ENCODE measurements at regions not wholly inside any gene's neighbourhood (a gene's known extent, or its start where the extent isn't known, plus 50 kb on each side); places are given as distances from the start of the nearest gene placed in this dataset.
"Not testable (repeated sequence)": the region's sequence is repeated elsewhere in the genome, so short reads cannot be mapped to it uniquely, and the experiment has no call there.

DNA sequence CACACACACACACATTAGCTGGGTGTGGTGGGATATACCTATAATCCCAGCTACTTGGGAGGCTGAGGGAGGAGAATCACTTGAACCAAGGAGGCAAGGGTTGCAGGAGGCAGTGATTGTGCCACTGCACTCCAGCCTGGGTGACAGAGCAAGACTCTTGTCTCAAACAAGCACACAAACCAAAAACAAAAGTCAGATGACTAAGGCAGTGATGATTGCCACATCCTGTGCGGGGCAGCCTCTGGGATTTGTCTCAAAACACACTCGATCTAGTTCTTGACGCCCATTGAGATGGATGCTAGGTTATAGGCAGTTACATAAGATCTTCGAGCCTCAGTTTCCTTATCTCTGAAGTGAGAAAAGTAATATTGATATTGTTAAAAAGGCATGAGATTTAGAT, 57.8 kb upstream of the NBPF8 start:
- not testable (repeated sequence) for H2AFZ ChIP-seq (ENCODE audit: low read depth, low read length); H3K4me3 ChIP-seq (ENCODE audit: low read length); H3K36me3 ChIP-seq (ENCODE audit: insufficient read depth, low read length); H3K9me3 ChIP-seq (ENCODE audit: low read length); H3K4me1 ChIP-seq (ENCODE audit: insufficient read depth, low read length); H3K27me3 ChIP-seq (ENCODE audit: insufficient read depth, low read length)

DNA sequence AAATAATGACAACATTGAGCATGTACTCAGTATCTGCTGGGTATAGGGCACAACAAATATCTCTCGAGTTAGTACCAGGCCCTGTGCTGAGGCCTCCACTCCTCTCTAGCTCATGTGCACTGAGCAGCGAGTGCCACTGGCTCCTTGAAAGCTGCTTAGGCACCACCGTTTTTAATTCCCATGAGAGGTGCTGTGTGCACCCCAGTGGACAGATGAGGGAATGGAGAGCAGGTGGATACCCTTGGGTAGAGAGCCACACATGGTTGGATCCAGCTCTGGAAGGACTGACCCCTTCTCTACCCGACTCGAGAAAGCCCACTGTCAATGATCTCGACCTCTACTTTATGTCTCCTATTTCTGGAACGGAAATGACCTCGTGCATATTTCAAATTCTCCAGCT, 58.7 kb upstream of the NBPF8 start:
- not testable (repeated sequence) for H3K4me1 ChIP-seq (ENCODE audit: insufficient read depth, low read length); H3K27me3 ChIP-seq (ENCODE audit: insufficient read depth, low read length); H3K4me3 ChIP-seq (ENCODE audit: low read length); H3K36me3 ChIP-seq (ENCODE audit: insufficient read depth, low read length); H3K9me3 ChIP-seq (ENCODE audit: low read length); H2AFZ ChIP-seq (ENCODE audit: low read depth, low read length)

- H3K27me3 ChIP-seq (ENCODE audit: insufficient read depth, low read length) = not testable (repeated sequence)
Measured at GRCh38 chr1:120354618-120355184, 60.1 kb upstream of the NBPF8 start.

GRCh38 chr1:120342231-120343073, 72.4 kb upstream of the NBPF8 start:
- not testable (repeated sequence) for H3K27me3 ChIP-seq (ENCODE audit: insufficient read depth, low read length); H2AFZ ChIP-seq (ENCODE audit: low read depth, low read length); H3K4me3 ChIP-seq (ENCODE audit: low read length); H3K9me3 ChIP-seq (ENCODE audit: low read length); H3K36me3 ChIP-seq (ENCODE audit: insufficient read depth, low read length); H3K4me1 ChIP-seq (ENCODE audit: insufficient read depth, low read length)

More at GRCh38 chr1:120354618-120355184, 60.1 kb upstream of the NBPF8 start:
- not testable (repeated sequence) for H3K9me3 ChIP-seq (ENCODE audit: low read length); H3K36me3 ChIP-seq (ENCODE audit: insufficient read depth, low read length); H2AFZ ChIP-seq (ENCODE audit: low read depth, low read length); H3K4me1 ChIP-seq (ENCODE audit: insufficient read depth, low read length)
- H3K4me3 ChIP-seq (ENCODE audit: low read length) = peak overlapping the region; percentile 33

- not testable (repeated sequence) for H3K4me3 ChIP-seq (ENCODE audit: low read length); H3K9me3 ChIP-seq (ENCODE audit: low read length); H2AFZ ChIP-seq (ENCODE audit: low read depth, low read length); H3K27me3 ChIP-seq (ENCODE audit: insufficient read depth, low read length); H3K36me3 ChIP-seq (ENCODE audit: insufficient read depth, low read length); H3K4me1 ChIP-seq (ENCODE audit: insufficient read depth, low read length)
Measured at GRCh38 chr1:120341756-120342155, 73.1 kb upstream of the NBPF8 start.

GRCh38 chr1:120340838-120341751, 73.7 kb upstream of the NBPF8 start:
- H3K36me3 ChIP-seq (ENCODE audit: insufficient read depth, low read length); H3K27me3 ChIP-seq (ENCODE audit: insufficient read depth, low read length); H3K9me3 ChIP-seq (ENCODE audit: low read length); H2AFZ ChIP-seq (ENCODE audit: low read depth, low read length); H3K4me1 ChIP-seq (ENCODE audit: insufficient read depth, low read length): not testable (repeated sequence)
- H3K4me3 ChIP-seq (ENCODE audit: low read length) = peak overlapping the region; percentile 40

GRCh38 chr1:120315738-120316137, 99.1 kb upstream of the NBPF8 start:
- not testable (repeated sequence) for H3K36me3 ChIP-seq (ENCODE audit: insufficient read depth, low read length); H3K4me3 ChIP-seq (ENCODE audit: low read length); H3K27me3 ChIP-seq (ENCODE audit: insufficient read depth, low read length); H3K4me1 ChIP-seq (ENCODE audit: insufficient read depth, low read length); H3K9me3 ChIP-seq (ENCODE audit: low read length); H2AFZ ChIP-seq (ENCODE audit: low read depth, low read length)

GRCh38 chr1:120311930-120312329, 102.9 kb upstream of the NBPF8 start:
- H3K27me3 ChIP-seq (ENCODE audit: insufficient read depth, low read length); H3K4me3 ChIP-seq (ENCODE audit: low read length); H3K36me3 ChIP-seq (ENCODE audit: insufficient read depth, low read length): not testable (repeated sequence)

GRCh38 chr1:120308940-120309578, 105.8 kb upstream of the NBPF8 start:
- H3K36me3 ChIP-seq (ENCODE audit: insufficient read depth, low read length); H3K4me3 ChIP-seq (ENCODE audit: low read length); H3K27me3 ChIP-seq (ENCODE audit: insufficient read depth, low read length); H3K9me3 ChIP-seq (ENCODE audit: low read length); H2AFZ ChIP-seq (ENCODE audit: low read depth, low read length); H3K4me1 ChIP-seq (ENCODE audit: insufficient read depth, low read length): not testable (repeated sequence)

More at GRCh38 chr1:120311930-120312329, 102.9 kb upstream of the NBPF8 start:
- not testable (repeated sequence) for H3K9me3 ChIP-seq (ENCODE audit: low read length); H2AFZ ChIP-seq (ENCODE audit: low read depth, low read length); H3K4me1 ChIP-seq (ENCODE audit: insufficient read depth, low read length)

DNA sequence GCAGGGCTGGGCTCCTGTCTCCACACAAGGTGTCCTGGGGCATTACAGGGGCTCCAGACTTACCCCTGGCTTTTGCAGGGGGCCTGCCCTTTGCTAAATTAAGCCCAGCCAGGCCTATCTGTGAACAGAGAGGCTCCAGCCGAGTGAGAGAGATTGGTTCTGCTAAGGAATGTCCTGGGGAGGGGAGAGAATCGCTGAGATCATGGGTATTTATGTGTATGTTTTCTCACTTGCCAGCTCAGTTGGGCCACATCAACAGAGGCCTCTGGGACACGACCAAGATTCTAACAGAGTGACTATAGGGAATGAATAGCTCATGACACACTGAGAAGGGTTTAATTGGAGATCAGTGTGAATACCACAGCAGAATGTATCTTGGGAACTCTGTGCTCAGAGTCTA, 109.8 kb upstream of the NBPF8 start:
- not testable (repeated sequence) for H3K27me3 ChIP-seq (ENCODE audit: insufficient read depth, low read length); H3K4me1 ChIP-seq (ENCODE audit: insufficient read depth, low read length); H3K4me3 ChIP-seq (ENCODE audit: low read length); H3K36me3 ChIP-seq (ENCODE audit: insufficient read depth, low read length); H3K9me3 ChIP-seq (ENCODE audit: low read length); H2AFZ ChIP-seq (ENCODE audit: low read depth, low read length)

DNA sequence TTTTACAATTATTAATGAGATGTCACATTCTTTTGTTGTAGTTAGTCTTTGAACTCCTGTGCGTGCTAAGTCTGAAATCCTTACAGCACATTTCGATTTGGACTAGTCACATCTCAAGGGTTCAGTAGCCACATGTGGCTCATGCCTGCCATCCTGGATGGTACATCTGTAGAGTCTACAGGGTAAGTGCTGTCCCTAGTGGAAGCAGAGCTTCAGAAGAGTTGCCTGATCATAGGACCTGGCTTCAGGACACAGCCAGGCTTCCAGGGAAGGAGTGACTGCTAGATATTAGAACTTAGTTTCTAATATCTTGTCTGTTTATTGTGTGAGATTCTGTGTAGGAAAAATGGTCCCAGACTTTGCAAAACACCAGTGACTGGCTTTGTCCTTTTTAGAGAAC, 110.5 kb upstream of the NBPF8 start:
- not testable (repeated sequence) for H3K4me1 ChIP-seq (ENCODE audit: insufficient read depth, low read length); H2AFZ ChIP-seq (ENCODE audit: low read depth, low read length); H3K36me3 ChIP-seq (ENCODE audit: insufficient read depth, low read length); H3K27me3 ChIP-seq (ENCODE audit: insufficient read depth, low read length); H3K9me3 ChIP-seq (ENCODE audit: low read length); H3K4me3 ChIP-seq (ENCODE audit: low read length)

GRCh38 chr1:120299433-120300057, 115.3 kb upstream of the NBPF8 start:
- H3K27me3 ChIP-seq (ENCODE audit: insufficient read depth, low read length); H2AFZ ChIP-seq (ENCODE audit: low read depth, low read length): not testable (repeated sequence)

GRCh38 chr1:120298487-120298886, 116.3 kb upstream of the NBPF8 start:
- H3K36me3 ChIP-seq (ENCODE audit: insufficient read depth, low read length); H3K4me3 ChIP-seq (ENCODE audit: low read length); H2AFZ ChIP-seq (ENCODE audit: low read depth, low read length); H3K9me3 ChIP-seq (ENCODE audit: low read length); H3K27me3 ChIP-seq (ENCODE audit: insufficient read depth, low read length); H3K4me1 ChIP-seq (ENCODE audit: insufficient read depth, low read length): not testable (repeated sequence)

More at GRCh38 chr1:120299433-120300057, 115.3 kb upstream of the NBPF8 start:
- H3K4me3 ChIP-seq (ENCODE audit: low read length); H3K4me1 ChIP-seq (ENCODE audit: insufficient read depth, low read length); H3K9me3 ChIP-seq (ENCODE audit: low read length); H3K36me3 ChIP-seq (ENCODE audit: insufficient read depth, low read length): not testable (repeated sequence)
